ENCODE measurements at regions not wholly inside any gene's neighbourhood (a gene's known extent, or its start where the extent isn't known, plus 50 kb on each side); places are given as distances from the start of the nearest gene placed in this dataset.

DNA sequence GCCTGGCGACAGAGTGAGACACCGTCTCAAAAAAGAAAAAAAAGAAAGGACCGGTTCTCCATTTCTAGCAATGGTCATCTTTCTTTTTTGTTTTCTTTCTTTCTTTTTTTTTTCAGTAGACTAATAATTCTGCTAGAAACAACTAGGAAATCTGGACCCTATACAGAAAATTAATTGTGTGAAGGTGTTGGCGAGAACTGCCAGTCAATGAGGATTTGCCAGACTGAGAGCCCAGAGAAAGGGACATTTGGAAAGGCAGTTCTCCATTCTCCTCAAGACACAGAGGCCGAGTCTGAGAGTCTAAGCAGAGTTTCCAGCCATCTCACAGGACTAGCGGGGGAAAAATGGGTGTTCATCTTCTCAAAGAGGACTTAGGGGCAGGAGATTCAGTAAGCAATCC is 123.6 kb upstream of the GPC1 start:
- no peak for TF ChIP-seq MXI1 (IDR thresholded peaks at IDR 0.05; ENCODE audit: low read depth, low read length)
- TF ChIP-seq CTCF (IDR thresholded peaks at IDR 0.05), result no peak

All from SK-N-SH (cell line).